Gastrocnemius medialis (tissue), 4 donors: ENCODE measurements at regions not wholly inside any gene's neighbourhood (a gene's known extent, or its start where the extent isn't known, plus 50 kb on each side); places are given as distances from the start of the nearest gene placed in this dataset.

Experiments used
- ATAC-seq, 2 donors: fragments of 150-250 bp; one replicate each; pipeline ENCODE4 v1.9.1; 2016
- DNase-seq, 2 donors: peaks; one replicate each; pipeline ENCODE4 v3.0.0-alpha.2; 2019
- H3K27ac ChIP-seq, 4 donors: fragments of 200-600 bp; sonication (generic); 1 replicate in 1 of 4; 2 replicates in 3 of 4; pipeline ENCODE4 v1.5.1; 2016 to 2018; ENCODE audit warnings: mild to moderate bottlenecking in 2 of 4, moderate library complexity in 1 of 4
- H3K27me3 ChIP-seq, 3 donors: fragments of 200-600 bp; sonication (generic) in 2 of 3; 1 replicate in 1 of 3; 2 replicates in 2 of 3; pipeline versions ENCODE4 v1.5.1 to v1.6.0; 2016 to 2019; ENCODE audit warnings: mild to moderate bottlenecking in 1 of 3, moderate library complexity in 1 of 3
- H3K36me3 ChIP-seq, 2 donors: fragments of 200-600 bp; sonication (generic) in 1 of 2; one replicate each; pipeline ENCODE4 v1.5.1; 2017 to 2018
- H3K4me1 ChIP-seq, 2 donors: fragments of 200-600 bp; sonication (generic) in 1 of 2; one replicate each; pipeline ENCODE4 v1.5.1; 2016 to 2017; ENCODE audit warnings: mild to moderate bottlenecking in 2 of 2
- H3K4me3 ChIP-seq, 4 donors: fragments of 200-600 bp; sonication (generic) in 3 of 4; 1 replicate in 1 of 4; 2 replicates in 3 of 4; pipeline ENCODE4 v1.5.1; 2016 to 2019; ENCODE audit warnings: mild to moderate bottlenecking in 2 of 4
- H3K9me3 ChIP-seq, 3 donors: fragments of 200-600 bp; sonication (generic) in 2 of 3; 1 replicate in 1 of 3; 2 replicates in 2 of 3; pipeline ENCODE4 v1.5.1; 2016 to 2019
- POLR2A ChIP-seq, 2 donors: fragments of 450-650 bp; IDR thresholded peaks; one replicate each; pipeline ENCODE4 v1.6.1; 2017; ENCODE audit warnings: antibody characterized with exemption in 2 of 2, mild to moderate bottlenecking in 2 of 2, moderate library complexity in 2 of 2
- in situ Hi-C, 4 donors: fragments of 200-750 bp; cut with MboI; loops; one replicate each; pipeline versions ENCODE4 v1.15.0 to v1.8.0; 2017; ENCODE audit warnings: low sequenced_read_pairs in 4 of 4
- intact Hi-C: fragments of 100-400 bp; cut with DNase I; formaldehyde crosslinking; loops from one replicate; pipeline ENCODE4 v1.15.1; 2023; ENCODE audit warnings: low total_unique reads
- TF ChIP-seq, protein P1 (sequence below), 5 experiments: fragments of 450-650 bp in 3 of 5; fragments of 200-600 bp in 2 of 5; sonication (generic) in 2 of 5; IDR thresholded peaks in 4 of 5; conservative IDR thresholded peaks in 1 of 5; 1 replicate in 4 of 5; 2 replicates in 1 of 5; pipeline ENCODE4 v1.5.1; 2016 to 2019; ENCODE audit warnings: antibody characterized with exemption in 5 of 5, mild to moderate bottlenecking in 3 of 5, moderate library complexity in 3 of 5

DNA sequence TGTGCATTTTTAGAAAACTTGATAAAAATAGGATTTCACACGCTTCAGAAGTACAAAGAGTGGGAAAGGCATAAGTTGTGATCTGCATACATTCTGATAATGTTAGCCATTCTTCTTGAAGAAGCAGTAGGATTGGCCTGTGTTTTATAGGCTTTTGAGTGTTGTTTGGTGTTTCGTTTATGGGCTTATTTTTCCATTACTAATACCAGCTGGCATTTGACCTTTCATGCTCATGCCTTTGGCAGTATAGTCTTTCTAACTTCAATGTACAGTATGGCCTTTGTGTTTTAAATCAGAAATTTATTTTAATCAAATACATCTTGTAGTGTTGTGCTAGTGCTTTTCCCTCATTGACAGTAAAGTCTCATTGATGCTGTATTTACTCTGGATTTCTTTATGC is 51.5 kb upstream of the SLC4A4 start:
- intact Hi-C loops, result no loop called here
- ATAC-seq (no peak), DNase-seq (no peak)
- Histone ChIP-seq H3K27me3 (no peaks in the 10 kb centered on the region), H3K4me3 (no peak overlapping the region), H3K27ac (no peak overlapping the region), H3K4me1 (peaks cover 25 to 35% of the 10 kb centered on the region in 2 donors), H3K9me3 (no peaks in the 10 kb centered on the region), H3K36me3 (no peaks in the 10 kb centered on the region)
- TF ChIP-seq, protein P1, sequence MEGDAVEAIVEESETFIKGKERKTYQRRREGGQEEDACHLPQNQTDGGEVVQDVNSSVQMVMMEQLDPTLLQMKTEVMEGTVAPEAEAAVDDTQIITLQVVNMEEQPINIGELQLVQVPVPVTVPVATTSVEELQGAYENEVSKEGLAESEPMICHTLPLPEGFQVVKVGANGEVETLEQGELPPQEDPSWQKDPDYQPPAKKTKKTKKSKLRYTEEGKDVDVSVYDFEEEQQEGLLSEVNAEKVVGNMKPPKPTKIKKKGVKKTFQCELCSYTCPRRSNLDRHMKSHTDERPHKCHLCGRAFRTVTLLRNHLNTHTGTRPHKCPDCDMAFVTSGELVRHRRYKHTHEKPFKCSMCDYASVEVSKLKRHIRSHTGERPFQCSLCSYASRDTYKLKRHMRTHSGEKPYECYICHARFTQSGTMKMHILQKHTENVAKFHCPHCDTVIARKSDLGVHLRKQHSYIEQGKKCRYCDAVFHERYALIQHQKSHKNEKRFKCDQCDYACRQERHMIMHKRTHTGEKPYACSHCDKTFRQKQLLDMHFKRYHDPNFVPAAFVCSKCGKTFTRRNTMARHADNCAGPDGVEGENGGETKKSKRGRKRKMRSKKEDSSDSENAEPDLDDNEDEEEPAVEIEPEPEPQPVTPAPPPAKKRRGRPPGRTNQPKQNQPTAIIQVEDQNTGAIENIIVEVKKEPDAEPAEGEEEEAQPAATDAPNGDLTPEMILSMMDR (IDR thresholded peaks at IDR 0.05 in 4 of 5, conservative IDR thresholded peaks at IDR 0.05 in 1 of 5), result no peak
- TF ChIP-seq POLR2A (IDR thresholded peaks at IDR 0.05), result no peak
- in situ Hi-C loops, result no loop called here

DNA sequence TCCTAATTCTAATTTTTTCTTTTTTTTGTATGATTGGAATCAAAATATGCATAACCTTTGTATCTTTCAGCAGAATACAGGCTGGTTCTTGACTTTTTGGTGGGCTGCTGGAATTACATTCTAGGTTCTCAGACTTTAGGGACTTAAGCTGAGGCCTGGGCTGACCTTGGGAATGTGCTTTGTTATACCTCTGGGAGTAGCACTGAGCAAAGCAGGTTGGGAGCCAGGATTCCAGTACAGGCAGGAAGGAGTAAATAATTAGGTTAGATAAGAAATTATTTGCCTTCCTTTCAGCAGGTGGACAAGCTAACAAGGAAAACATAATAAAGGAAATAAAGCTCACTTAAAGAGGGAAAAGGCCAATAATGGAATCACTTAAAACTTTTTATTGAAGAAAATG is 49.9 kb upstream of the SLC4A4 start:
- DNase-seq, result no peak
- in situ Hi-C loops (no loop called here), intact Hi-C loops (no loop called here)
- Histone ChIP-seq H3K4me1 (peaks cover 17 to 25% of the 10 kb centered on the region in 2 donors), H3K36me3 (no peaks in the 10 kb centered on the region), H3K27me3 (no peaks in the 10 kb centered on the region), H3K9me3 (no peaks in the 10 kb centered on the region), H3K27ac (no peak overlapping the region), H3K4me3 (no peak overlapping the region)
- TF ChIP-seq, protein P1 (IDR thresholded peaks at IDR 0.05 in 4 of 5, conservative IDR thresholded peaks at IDR 0.05 in 1 of 5), result no peak
- TF ChIP-seq POLR2A (IDR thresholded peaks at IDR 0.05), result no peak
- no peak for ATAC-seq
